Hepatocyte (in vitro differentiated cells): ENCODE measurements at regions not wholly inside any gene's neighbourhood (a gene's known extent, or its start where the extent isn't known, plus 50 kb on each side); places are given as distances from the start of the nearest gene placed in this dataset.

Experiments used
- EZH2 ChIP-seq: fragments of 200-600 bp; sonication (generic); IDR thresholded peaks from 2 replicates; pipeline ENCODE4 v1.6.1; 2016; ENCODE audit warnings: antibody characterized with exemption, mild to moderate bottlenecking, borderline replicate concordance
- TF ChIP-seq, protein P1 (sequence below): fragments of 200-600 bp; sonication (generic); IDR thresholded peaks from 2 replicates; pipeline ENCODE4 v1.5.1; 2016; ENCODE audit warnings: antibody characterized with exemption, mild to moderate bottlenecking; ENCODE audit not compliant: poor library complexity

DNA sequence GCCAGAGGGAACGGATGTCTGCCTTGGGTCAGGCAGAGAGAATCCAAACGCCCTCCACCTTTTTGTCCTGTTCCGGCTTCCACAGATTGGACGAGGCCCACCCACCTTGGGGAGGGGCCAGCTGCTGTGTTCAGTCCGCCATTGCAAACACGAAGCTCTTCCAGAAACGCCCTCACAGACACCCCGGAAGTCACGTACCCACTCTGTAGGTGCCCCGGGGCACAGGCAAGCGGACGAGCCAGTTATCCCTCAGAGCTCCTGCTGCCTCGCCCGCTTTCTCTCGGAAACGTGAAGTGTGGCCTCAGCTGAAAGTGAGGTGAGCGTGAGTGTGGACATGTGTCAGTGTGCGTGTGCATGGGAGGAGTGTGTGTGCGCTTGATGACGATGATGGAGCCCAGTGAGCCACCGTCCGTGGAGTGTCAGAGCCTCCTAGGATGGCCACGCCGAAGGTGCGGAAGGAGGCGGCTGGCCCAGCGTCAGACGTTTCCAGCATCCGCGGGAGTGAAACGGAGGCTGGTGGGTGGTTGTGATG, 869.2 kb downstream of the TBC1D22A start:
- TF ChIP-seq, protein P1, sequence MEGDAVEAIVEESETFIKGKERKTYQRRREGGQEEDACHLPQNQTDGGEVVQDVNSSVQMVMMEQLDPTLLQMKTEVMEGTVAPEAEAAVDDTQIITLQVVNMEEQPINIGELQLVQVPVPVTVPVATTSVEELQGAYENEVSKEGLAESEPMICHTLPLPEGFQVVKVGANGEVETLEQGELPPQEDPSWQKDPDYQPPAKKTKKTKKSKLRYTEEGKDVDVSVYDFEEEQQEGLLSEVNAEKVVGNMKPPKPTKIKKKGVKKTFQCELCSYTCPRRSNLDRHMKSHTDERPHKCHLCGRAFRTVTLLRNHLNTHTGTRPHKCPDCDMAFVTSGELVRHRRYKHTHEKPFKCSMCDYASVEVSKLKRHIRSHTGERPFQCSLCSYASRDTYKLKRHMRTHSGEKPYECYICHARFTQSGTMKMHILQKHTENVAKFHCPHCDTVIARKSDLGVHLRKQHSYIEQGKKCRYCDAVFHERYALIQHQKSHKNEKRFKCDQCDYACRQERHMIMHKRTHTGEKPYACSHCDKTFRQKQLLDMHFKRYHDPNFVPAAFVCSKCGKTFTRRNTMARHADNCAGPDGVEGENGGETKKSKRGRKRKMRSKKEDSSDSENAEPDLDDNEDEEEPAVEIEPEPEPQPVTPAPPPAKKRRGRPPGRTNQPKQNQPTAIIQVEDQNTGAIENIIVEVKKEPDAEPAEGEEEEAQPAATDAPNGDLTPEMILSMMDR = no peak
- no peak for TF ChIP-seq EZH2
